ENCODE measurements at regions not wholly inside any gene's neighbourhood (a gene's known extent, or its start where the extent isn't known, plus 50 kb on each side); places are given as distances from the start of the nearest gene placed in this dataset.

DNA sequence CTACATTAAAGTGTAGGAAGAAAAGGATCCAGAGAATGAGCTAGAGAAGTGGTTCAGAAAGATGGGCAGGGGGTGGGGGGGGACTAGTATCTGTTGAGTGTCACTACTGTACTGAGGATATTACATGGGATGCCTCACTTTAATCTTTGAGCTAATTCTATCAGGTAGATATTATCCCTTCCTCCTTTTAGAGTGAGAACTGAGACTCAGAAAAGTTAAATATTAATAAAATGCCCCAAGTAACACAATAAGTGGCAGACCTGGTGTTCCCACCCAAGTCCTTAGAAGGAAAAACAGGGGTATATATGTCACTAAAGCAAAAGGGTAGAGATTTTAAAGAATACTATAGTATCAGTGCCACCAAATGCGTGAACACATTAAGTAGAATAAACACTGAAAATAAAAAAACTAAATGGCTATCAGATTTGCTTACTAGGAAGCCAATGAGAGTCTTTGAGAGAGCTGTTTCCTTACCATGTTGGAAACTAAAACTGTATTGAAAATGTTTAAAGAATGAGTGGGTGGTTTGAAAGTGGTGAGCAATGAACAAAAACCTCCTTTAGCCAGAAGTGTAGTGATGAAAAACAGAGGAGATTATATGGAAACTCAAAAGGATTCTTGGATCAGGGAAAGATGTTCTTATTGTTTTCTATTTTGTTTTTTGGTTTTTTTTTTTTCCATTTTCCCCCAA, 230.8 kb downstream of the BARHL2 start:
- Histone ChIP-seq H3K4me3 (ENCODE audit: low read length) (no peak overlapping the region), H3K4me1 (ENCODE audit: control insufficient read depth, insufficient read depth, low read length) (no peaks in the 10 kb centered on the region), H3K9ac (ENCODE audit: low read length) (no peak overlapping the region)

DNA sequence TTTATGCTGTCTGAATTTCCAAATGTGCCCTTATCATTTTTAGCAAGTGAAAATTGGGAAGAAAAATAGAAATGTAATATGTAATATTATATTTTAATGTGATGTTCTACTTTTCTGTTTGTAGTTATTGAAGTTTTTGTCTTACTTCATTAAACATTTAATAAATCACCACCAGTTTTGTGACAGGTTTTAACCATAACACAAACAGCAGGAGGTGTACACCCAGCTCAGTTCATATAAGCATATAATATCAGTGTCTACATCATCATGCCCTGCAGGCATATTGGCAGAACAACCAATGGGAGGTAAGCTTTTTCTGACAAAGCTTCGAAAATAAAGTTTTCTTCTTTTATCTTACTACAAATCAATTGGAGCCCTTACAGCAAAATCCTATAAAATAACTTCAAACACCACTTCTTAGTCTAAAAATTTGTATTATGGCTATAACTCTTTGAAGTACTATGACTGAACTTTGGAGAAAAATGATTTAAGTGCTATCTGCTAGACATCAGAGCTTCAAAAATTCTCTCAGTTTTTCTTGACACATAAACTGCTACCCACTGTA, 236.7 kb downstream of the BARHL2 start:
- Histone ChIP-seq H3K9me3 (ENCODE audit: control insufficient read depth, low read length) (no peaks in the 10 kb centered on the region), H3K9ac (ENCODE audit: low read length) (no peak overlapping the region), H3K36me3 (ENCODE audit: control insufficient read depth, insufficient read depth, low read length) (no peaks in the 10 kb centered on the region), H3K4me3 (ENCODE audit: low read length) (no peak overlapping the region), H3K4me1 (ENCODE audit: control insufficient read depth, insufficient read depth, low read length) (no peaks in the 10 kb centered on the region), H3K27me3 (ENCODE audit: control insufficient read depth, insufficient read depth, low read length) (no peaks in the 10 kb centered on the region)

More for the DNA sequence above, 230.8 kb downstream of the BARHL2 start:
- no peaks in the 10 kb centered on the region for H3K27me3 ChIP-seq (ENCODE audit: control insufficient read depth, insufficient read depth, low read length)
- no peaks in the 10 kb centered on the region for H3K9me3 ChIP-seq (ENCODE audit: control insufficient read depth, low read length)
- H3K36me3 ChIP-seq (ENCODE audit: control insufficient read depth, insufficient read depth, low read length): no peaks in the 10 kb centered on the region

DNA sequence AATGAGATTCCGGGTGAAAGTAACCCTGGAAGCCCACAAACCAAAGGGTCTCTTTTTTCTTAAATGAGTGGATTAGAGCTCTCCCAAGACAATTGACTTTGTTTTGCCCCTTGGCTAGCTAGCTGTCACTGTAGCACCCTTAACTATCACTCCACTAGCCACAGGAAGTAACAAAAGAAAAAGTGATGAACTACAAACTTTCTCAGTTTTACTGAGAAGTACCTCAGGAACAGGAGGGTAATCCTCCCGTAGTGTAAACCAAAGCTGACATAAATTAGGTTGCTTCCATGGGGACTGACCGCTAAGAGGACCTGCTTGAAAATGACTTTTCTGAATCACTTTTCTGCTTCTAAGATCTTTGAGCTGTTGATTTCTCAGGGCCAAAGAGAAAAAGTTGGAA, 240.1 kb downstream of the BARHL2 start:
- Histone ChIP-seq H3K4me1 (ENCODE audit: control insufficient read depth, insufficient read depth, low read length) (peaks cover 8% of the 10 kb centered on the region), H3K9ac (ENCODE audit: low read length) (no peak overlapping the region), H3K27me3 (ENCODE audit: control insufficient read depth, insufficient read depth, low read length) (no peaks in the 10 kb centered on the region), H3K9me3 (ENCODE audit: control insufficient read depth, low read length) (no peaks in the 10 kb centered on the region), H3K4me3 (ENCODE audit: low read length) (no peak overlapping the region), H3K36me3 (ENCODE audit: control insufficient read depth, insufficient read depth, low read length) (no peaks in the 10 kb centered on the region)

DNA sequence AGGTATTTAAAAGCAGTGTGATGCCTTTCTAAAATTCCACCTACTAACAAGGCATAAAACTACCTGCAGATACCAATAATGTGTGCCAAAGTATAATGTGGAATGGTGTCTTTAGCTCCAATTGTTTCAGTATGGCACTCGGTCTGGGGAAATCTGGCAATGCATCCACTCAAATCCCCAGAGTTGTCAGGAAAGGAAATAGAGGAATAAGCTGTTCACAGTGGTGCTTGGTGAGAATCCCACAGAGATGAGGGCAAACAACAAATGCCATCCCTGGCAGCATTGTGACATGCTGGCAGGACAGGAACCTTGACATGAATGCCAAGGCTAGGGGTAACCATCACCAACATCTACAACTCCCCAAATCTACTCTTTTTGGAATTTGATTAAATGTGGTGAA, 240.7 kb downstream of the BARHL2 start:
- Histone ChIP-seq H3K36me3 (ENCODE audit: control insufficient read depth, insufficient read depth, low read length) (no peaks in the 10 kb centered on the region), H3K4me1 (ENCODE audit: control insufficient read depth, insufficient read depth, low read length) (peaks cover 8% of the 10 kb centered on the region), H3K9me3 (ENCODE audit: control insufficient read depth, low read length) (no peaks in the 10 kb centered on the region), H3K4me3 (ENCODE audit: low read length) (no peak overlapping the region), H3K9ac (ENCODE audit: low read length) (no peak overlapping the region), H3K27me3 (ENCODE audit: control insufficient read depth, insufficient read depth, low read length) (no peaks in the 10 kb centered on the region)

DNA sequence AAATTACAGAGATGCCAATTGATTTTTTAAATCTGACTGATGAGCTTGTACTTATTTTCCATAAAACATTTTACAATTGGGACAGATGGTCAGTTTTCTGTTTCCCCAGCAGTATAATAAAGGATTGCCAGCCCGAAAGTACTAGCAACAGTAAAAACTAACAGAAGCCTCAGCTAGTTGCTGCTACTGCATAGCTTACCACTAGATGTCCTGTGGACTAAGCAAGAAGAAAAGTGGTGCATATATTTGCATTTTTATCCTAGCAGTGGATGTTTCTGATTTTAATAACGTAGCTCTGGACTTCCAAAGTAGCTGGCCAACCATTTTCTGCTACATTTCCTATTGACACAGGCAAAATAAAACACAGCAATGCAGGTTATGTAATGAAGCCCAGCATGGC, 241.5 kb downstream of the BARHL2 start:
- Histone ChIP-seq H3K4me1 (ENCODE audit: control insufficient read depth, insufficient read depth, low read length) (peaks cover 8% of the 10 kb centered on the region), H3K36me3 (ENCODE audit: control insufficient read depth, insufficient read depth, low read length) (no peaks in the 10 kb centered on the region), H3K27me3 (ENCODE audit: control insufficient read depth, insufficient read depth, low read length) (no peaks in the 10 kb centered on the region), H3K4me3 (ENCODE audit: low read length) (no peak overlapping the region), H3K9me3 (ENCODE audit: control insufficient read depth, low read length) (no peaks in the 10 kb centered on the region), H3K9ac (ENCODE audit: low read length) (no peak overlapping the region)

DNA sequence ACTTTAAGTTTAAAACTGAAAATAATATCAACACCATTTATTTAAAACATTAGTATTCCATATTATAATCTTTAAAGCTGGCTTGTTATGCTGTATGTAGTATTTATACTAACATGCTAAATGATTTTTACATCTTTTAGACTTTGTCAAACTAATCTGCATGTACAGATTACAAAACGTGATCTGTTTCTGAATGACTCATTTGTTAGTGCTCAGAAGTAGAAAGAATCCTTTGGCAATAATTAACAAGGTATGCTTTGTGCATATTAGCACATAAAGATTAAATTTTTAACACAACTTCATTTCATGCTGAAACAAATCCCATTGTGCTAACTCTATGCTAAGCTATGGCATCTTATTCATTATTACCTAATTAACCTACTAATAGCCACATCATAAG, 242.4 kb downstream of the BARHL2 start:
- H3K9ac ChIP-seq (ENCODE audit: low read length): no peak overlapping the region
- no peak overlapping the region for H3K4me3 ChIP-seq (ENCODE audit: low read length)
- H3K27me3 ChIP-seq (ENCODE audit: control insufficient read depth, insufficient read depth, low read length): no peaks in the 10 kb centered on the region
- H3K4me1 ChIP-seq (ENCODE audit: control insufficient read depth, insufficient read depth, low read length): peaks cover 8% of the 10 kb centered on the region
- H3K36me3 ChIP-seq (ENCODE audit: control insufficient read depth, insufficient read depth, low read length): no peaks in the 10 kb centered on the region
- H3K9me3 ChIP-seq (ENCODE audit: control insufficient read depth, low read length): no peaks in the 10 kb centered on the region

DNA sequence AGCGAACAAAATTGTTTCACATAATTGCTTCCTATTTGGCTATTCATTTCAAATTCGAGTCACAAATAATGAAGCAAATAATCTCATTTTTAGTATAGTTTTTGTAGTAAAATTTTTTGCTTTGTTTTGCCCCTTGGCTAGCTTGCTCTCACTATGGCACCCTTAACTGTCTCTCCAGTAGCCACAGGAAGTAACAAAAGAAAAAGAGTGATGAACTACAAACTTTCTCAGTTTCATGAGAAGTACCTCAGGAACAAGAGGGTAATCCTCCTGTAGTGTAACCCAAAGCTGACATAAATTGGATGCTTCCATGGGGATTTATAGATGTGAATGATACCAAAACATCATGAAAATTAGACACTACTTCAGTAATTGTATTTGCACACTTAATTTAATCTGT, 242.9 kb downstream of the BARHL2 start:
- Histone ChIP-seq H3K36me3 (ENCODE audit: control insufficient read depth, insufficient read depth, low read length) (no peaks in the 10 kb centered on the region), H3K9me3 (ENCODE audit: control insufficient read depth, low read length) (no peaks in the 10 kb centered on the region), H3K4me1 (ENCODE audit: control insufficient read depth, insufficient read depth, low read length) (peaks cover 8% of the 10 kb centered on the region), H3K4me3 (ENCODE audit: low read length) (no peak overlapping the region), H3K9ac (ENCODE audit: low read length) (no peak overlapping the region), H3K27me3 (ENCODE audit: control insufficient read depth, insufficient read depth, low read length) (no peaks in the 10 kb centered on the region)

DNA sequence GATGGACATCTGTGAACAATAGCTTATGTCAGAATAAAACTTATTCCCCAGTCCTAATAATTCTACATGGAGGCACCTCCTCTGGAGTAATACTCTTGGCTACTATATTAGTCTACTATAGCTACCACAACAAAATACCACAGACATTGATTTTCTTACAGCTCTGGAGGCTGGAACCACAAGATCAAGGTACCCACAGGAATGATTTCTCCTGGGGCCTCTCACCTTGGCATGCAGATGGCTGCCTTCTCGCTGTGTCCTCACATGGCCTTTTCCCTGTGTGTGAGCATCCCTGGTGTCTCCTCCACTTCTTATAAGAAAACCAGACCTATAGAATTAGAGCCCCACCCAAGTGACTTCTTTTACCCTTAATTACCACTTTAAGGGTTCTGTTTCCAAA, 244.3 kb downstream of the BARHL2 start:
- no peaks in the 10 kb centered on the region for H3K9me3 ChIP-seq (ENCODE audit: control insufficient read depth, low read length)
- no peaks in the 10 kb centered on the region for H3K36me3 ChIP-seq (ENCODE audit: control insufficient read depth, insufficient read depth, low read length)
- H3K4me3 ChIP-seq (ENCODE audit: low read length): no peak overlapping the region
- H3K27me3 ChIP-seq (ENCODE audit: control insufficient read depth, insufficient read depth, low read length): no peaks in the 10 kb centered on the region
- H3K4me1 ChIP-seq (ENCODE audit: control insufficient read depth, insufficient read depth, low read length): peaks cover 8% of the 10 kb centered on the region
- H3K9ac ChIP-seq (ENCODE audit: low read length): no peak overlapping the region

DNA sequence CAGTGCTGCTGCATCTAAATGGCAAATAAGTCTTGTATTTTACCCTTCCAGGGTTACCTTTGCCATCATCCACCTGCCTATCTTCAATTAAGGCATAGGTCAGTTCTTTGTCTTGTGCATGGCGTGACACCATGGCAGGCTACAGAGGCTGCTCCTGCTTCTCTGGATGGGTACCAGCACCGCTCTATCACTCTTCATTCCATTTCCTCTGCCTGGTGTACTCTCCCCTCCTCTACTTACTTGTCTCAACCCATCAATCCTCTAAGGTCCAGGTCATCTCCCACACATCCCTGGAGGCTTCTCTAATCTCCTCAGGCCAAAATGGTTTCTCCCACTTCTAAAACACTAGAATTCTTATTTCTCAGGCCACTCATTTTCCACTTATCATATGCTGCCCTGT, 257.5 kb downstream of the BARHL2 start:
- H3K27me3 ChIP-seq (ENCODE audit: control insufficient read depth, insufficient read depth, low read length): no peaks in the 10 kb centered on the region
- H3K4me3 ChIP-seq (ENCODE audit: low read length): no peak overlapping the region
- no peaks in the 10 kb centered on the region for H3K9me3 ChIP-seq (ENCODE audit: control insufficient read depth, low read length)
- H3K4me1 ChIP-seq (ENCODE audit: control insufficient read depth, insufficient read depth, low read length): no peaks in the 10 kb centered on the region
- H3K9ac ChIP-seq (ENCODE audit: low read length): no peak overlapping the region
- H3K36me3 ChIP-seq (ENCODE audit: control insufficient read depth, insufficient read depth, low read length): no peaks in the 10 kb centered on the region

DNA sequence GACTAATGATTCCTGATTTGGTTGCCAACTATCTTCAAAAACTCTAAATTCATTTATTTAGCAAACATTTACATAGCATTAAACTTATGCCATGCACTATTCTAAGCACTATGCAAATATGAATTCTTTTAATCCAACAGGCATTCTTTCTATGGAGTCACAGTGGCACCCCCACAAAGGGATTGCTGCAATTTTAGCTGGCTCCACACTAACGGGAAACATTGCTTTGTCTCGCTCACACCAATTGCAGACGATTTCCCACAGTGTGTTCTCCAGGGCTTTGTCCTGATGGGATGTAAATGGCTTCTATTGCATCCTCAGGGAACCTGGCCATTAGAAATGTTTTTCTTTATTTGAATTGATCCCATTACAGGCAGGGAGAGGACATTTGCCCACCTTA, 259.1 kb downstream of the BARHL2 start:
- H3K36me3 ChIP-seq (ENCODE audit: control insufficient read depth, insufficient read depth, low read length): no peaks in the 10 kb centered on the region
- no peak overlapping the region for H3K9ac ChIP-seq (ENCODE audit: low read length)
- no peaks in the 10 kb centered on the region for H3K27me3 ChIP-seq (ENCODE audit: control insufficient read depth, insufficient read depth, low read length)
- H3K4me1 ChIP-seq (ENCODE audit: control insufficient read depth, insufficient read depth, low read length): no peaks in the 10 kb centered on the region
- no peak overlapping the region for H3K4me3 ChIP-seq (ENCODE audit: low read length)
- no peaks in the 10 kb centered on the region for H3K9me3 ChIP-seq (ENCODE audit: control insufficient read depth, low read length)

DNA sequence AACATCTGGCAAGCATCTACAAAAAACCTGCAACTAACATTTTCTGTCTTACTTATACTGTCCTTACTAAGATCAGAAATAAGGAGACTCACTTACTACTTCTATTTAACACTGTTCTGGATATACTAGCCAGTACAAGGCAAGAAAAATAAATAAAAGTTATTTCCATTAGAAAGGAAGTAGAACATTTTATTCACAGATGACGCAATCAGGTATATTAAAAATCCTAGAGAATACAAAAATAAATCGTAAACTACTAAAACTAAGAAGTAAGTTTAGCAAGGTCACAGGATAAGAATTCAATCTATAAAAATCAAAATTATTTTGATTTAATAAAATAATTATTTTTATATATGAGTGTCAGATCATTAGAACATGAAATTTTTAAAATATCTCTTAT, 264.6 kb downstream of the BARHL2 start:
- H3K4me3 ChIP-seq (ENCODE audit: low read length): no peak overlapping the region
- H3K36me3 ChIP-seq (ENCODE audit: control insufficient read depth, insufficient read depth, low read length): no peaks in the 10 kb centered on the region
- H3K4me1 ChIP-seq (ENCODE audit: control insufficient read depth, insufficient read depth, low read length): no peaks in the 10 kb centered on the region
- no peaks in the 10 kb centered on the region for H3K9me3 ChIP-seq (ENCODE audit: control insufficient read depth, low read length)
- H3K9ac ChIP-seq (ENCODE audit: low read length): no peak overlapping the region
- H3K27me3 ChIP-seq (ENCODE audit: control insufficient read depth, insufficient read depth, low read length): no peaks in the 10 kb centered on the region

DNA sequence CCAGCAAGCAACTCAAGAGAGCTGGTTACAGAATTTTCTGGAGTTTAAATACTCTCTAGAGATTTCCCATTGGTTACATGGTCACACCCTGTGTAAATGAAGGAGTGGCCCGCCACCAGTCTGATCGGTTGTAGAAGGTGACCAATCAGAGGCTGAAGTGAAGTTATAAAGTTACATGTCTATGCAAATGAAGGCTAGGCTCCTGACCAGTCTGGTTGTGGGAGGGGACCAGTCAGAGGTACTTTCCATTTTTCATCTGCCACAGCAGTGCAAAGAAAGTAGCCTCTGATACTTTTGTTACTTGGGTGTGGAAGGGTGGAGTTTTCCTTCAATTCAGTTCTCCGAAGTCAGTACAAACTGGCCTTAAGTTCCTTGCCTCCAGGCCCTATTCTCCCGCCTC, 273.7 kb downstream of the BARHL2 start:
- Histone ChIP-seq H3K9me3 (ENCODE audit: control insufficient read depth, low read length) (no peaks in the 10 kb centered on the region), H3K4me1 (ENCODE audit: control insufficient read depth, insufficient read depth, low read length) (no peaks in the 10 kb centered on the region), H3K36me3 (ENCODE audit: control insufficient read depth, insufficient read depth, low read length) (no peaks in the 10 kb centered on the region), H3K27me3 (ENCODE audit: control insufficient read depth, insufficient read depth, low read length) (no peaks in the 10 kb centered on the region), H3K4me3 (ENCODE audit: low read length) (no peak overlapping the region), H3K9ac (ENCODE audit: low read length) (no peak overlapping the region)

DNA sequence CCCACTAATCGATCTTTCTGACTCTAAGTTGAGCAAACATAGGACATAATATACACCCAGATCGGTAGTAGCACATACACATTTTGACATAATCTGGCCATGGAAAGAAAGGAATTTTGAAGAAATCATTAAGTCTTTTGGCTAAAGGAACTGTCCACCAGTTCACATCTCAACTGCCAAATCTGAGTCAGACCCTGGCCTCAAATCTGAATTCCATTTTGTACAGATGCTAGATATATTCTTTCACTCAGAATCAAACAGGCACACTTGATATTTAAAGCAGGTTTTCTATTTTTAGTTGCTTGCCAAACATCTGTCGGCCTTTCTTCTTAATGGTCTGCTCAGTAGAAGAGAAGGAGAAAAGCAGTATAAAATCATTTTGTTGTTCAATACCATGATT, 281.8 kb downstream of the BARHL2 start:
- H3K9me3 ChIP-seq (ENCODE audit: control insufficient read depth, low read length): no peaks in the 10 kb centered on the region
- H3K27me3 ChIP-seq (ENCODE audit: control insufficient read depth, insufficient read depth, low read length): no peaks in the 10 kb centered on the region
- H3K4me3 ChIP-seq (ENCODE audit: low read length): no peak overlapping the region
- H3K4me1 ChIP-seq (ENCODE audit: control insufficient read depth, insufficient read depth, low read length): no peaks in the 10 kb centered on the region
- no peaks in the 10 kb centered on the region for H3K36me3 ChIP-seq (ENCODE audit: control insufficient read depth, insufficient read depth, low read length)
- no peak overlapping the region for H3K9ac ChIP-seq (ENCODE audit: low read length)

Measured in mucosa of stomach (tissue), 1 donor.